Ishikawa (cell line): ENCODE measurements at regions not wholly inside any gene's neighbourhood (a gene's known extent, or its start where the extent isn't known, plus 50 kb on each side); places are given as distances from the start of the nearest gene placed in this dataset.

ENCODE experiments used
- EGR1 ChIP-seq: IDR thresholded peaks from 2 replicates; pipeline ENCODE4 v1.6.1; 2012
- TF ChIP-seq, protein P1 (sequence below): IDR thresholded peaks from 2 replicates; pipeline ENCODE4 v1.6.1; 2012; ENCODE audit warnings: low read depth, mild to moderate bottlenecking

DNA sequence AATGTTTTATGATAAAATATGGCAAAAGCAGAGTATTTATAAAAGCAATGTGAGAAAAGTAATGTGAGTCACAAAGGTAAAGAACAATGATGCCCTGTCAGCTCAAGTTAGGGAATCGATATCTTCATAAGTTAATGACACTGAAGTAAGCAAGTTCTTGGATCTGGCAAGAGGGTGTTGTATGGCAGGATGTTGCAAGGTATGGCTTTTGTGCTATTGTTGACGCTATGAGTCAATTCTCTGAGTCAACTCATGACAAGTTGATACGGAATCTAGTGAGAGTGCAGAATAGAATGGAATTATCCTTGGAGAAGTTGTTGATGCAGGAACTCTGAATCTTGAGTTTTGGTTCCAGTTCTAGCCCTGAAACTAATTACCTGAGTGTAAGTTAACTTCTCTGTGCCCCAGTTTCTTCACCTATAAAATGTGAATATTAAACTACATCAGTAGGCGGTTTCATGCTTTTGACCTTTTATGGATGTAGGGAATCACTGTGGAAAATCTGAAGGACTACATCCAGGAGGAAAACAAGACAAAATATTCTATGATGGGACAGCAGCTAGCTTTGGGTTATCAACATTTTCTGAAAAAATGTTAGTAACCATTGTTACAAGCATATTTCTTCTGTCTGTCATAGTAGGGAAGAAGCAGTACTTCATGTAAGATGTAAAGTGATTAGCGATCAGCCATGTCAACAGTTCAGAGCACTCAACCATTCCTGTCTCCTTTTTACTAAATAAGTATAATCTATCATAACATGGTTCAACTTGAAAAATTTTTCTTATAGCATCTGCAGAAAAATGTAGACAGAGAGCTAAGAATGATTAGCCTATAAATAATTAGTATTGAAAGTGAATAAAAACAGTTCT lies 96.9 kb downstream of the ATP6V1G3 start:
- TF ChIP-seq, protein P1, sequence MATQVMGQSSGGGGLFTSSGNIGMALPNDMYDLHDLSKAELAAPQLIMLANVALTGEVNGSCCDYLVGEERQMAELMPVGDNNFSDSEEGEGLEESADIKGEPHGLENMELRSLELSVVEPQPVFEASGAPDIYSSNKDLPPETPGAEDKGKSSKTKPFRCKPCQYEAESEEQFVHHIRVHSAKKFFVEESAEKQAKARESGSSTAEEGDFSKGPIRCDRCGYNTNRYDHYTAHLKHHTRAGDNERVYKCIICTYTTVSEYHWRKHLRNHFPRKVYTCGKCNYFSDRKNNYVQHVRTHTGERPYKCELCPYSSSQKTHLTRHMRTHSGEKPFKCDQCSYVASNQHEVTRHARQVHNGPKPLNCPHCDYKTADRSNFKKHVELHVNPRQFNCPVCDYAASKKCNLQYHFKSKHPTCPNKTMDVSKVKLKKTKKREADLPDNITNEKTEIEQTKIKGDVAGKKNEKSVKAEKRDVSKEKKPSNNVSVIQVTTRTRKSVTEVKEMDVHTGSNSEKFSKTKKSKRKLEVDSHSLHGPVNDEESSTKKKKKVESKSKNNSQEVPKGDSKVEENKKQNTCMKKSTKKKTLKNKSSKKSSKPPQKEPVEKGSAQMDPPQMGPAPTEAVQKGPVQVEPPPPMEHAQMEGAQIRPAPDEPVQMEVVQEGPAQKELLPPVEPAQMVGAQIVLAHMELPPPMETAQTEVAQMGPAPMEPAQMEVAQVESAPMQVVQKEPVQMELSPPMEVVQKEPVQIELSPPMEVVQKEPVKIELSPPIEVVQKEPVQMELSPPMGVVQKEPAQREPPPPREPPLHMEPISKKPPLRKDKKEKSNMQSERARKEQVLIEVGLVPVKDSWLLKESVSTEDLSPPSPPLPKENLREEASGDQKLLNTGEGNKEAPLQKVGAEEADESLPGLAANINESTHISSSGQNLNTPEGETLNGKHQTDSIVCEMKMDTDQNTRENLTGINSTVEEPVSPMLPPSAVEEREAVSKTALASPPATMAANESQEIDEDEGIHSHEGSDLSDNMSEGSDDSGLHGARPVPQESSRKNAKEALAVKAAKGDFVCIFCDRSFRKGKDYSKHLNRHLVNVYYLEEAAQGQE = no peak
- no peak for TF ChIP-seq EGR1
